Frontal cortex (tissue), 1 donor: ENCODE measurements at regions not wholly inside any gene's neighbourhood (a gene's known extent, or its start where the extent isn't known, plus 50 kb on each side); places are given as distances from the start of the nearest gene placed in this dataset. TPM values are rescaled to one million over a fixed set of nuclear protein-coding genes. Genes with fewer than 3 reads are reported as not detected.

ENCODE experiments used
- small RNA-seq: library from RNA; depleted of rRNA; stranded (forward); fragments of <200 nt; gene quantifications from one replicate; pipeline ENCODE3, GENCODE V24; 2014

Small RNA genes in the stretch of these regions (small RNA-seq; reads per million reads assigned to genes)
- gene RN7SL820P: not detected
